SH-SY5Y (cell line): ENCODE measurements at regions not wholly inside any gene's neighbourhood (a gene's known extent, or its start where the extent isn't known, plus 50 kb on each side); places are given as distances from the start of the nearest gene placed in this dataset.

ENCODE experiments used
- GATA2 ChIP-seq: IDR thresholded peaks from 2 replicates; pipeline ENCODE4 v1.6.1; 2011; ENCODE audit warnings: mild to moderate bottlenecking, low read depth, low read length
- GATA3 ChIP-seq: IDR thresholded peaks from 2 replicates; pipeline ENCODE4 v1.6.1; 2011; ENCODE audit warnings: low read depth, mild to moderate bottlenecking, low read length, moderate library complexity

GRCh38 chr2:7612969-7613368 lies 695.8 kb downstream of the RNF144A start:
- TF ChIP-seq GATA2 (no peak), GATA3 (no peak)
